IMR-90 (cell line): ENCODE measurements at regions not wholly inside any gene's neighbourhood (a gene's known extent, or its start where the extent isn't known, plus 50 kb on each side); places are given as distances from the start of the nearest gene placed in this dataset.

Experiments
- BHLHE40 ChIP-seq: fragments of 150-350 bp; IDR thresholded peaks from 2 replicates; pipeline ENCODE4 v1.6.1; 2016; ENCODE audit warnings: mild to moderate bottlenecking, low read depth, low read length
- CEBPB ChIP-seq: IDR thresholded peaks from 2 replicates; pipeline ENCODE4 v1.6.1; 2012; ENCODE audit warnings: low read depth, low read length, improper control_type of control experiment
- CHD1 ChIP-seq: IDR thresholded peaks from 2 replicates; pipeline ENCODE4 v1.6.1; 2012; ENCODE audit warnings: low read depth, low read length, improper control_type of control experiment
- MAFK ChIP-seq: IDR thresholded peaks from 2 replicates; pipeline ENCODE4 v1.6.1; 2012; ENCODE audit warnings: low read depth, low read length, improper control_type of control experiment
- MAZ ChIP-seq: IDR thresholded peaks from 2 replicates; pipeline ENCODE4 v1.6.1; 2012; ENCODE audit warnings: low read depth, mild to moderate bottlenecking, low read length, improper control_type of control experiment, moderate library complexity, borderline replicate concordance
- MXI1 ChIP-seq: IDR thresholded peaks from 2 replicates; pipeline ENCODE4 v1.6.1; 2012; ENCODE audit warnings: low read depth, mild to moderate bottlenecking, low read length, moderate library complexity, borderline replicate concordance
- NFE2L2 ChIP-seq: fragments of 150-350 bp; IDR thresholded peaks from 2 replicates; pipeline ENCODE4 v1.6.1; 2016; ENCODE audit warnings: low read depth, mild to moderate bottlenecking, low read length
- POLR2A ChIP-seq: IDR thresholded peaks from 2 replicates; pipeline ENCODE4 v1.6.1; 2012; ENCODE audit warnings: mild to moderate bottlenecking, low read depth, low read length
- RAD21 ChIP-seq: IDR thresholded peaks from 2 replicates; pipeline ENCODE4 v1.6.1; 2012; ENCODE audit warnings: low read length, improper control_type of control experiment
- RCOR1 ChIP-seq: IDR thresholded peaks from 2 replicates; pipeline ENCODE4 v1.6.1; 2012; ENCODE audit warnings: mild to moderate bottlenecking, low read length, improper control_type of control experiment; ENCODE audit not compliant: insufficient replicate concordance
- RFX5 ChIP-seq: IDR thresholded peaks from 2 replicates; pipeline ENCODE4 v1.8.0; 2012; ENCODE audit warnings: low read depth, mild to moderate bottlenecking, low read length, moderate library complexity
- TF ChIP-seq, protein P1 (sequence below): conservative IDR thresholded peaks from 2 replicates; pipeline ENCODE4 v1.5.1; 2012; ENCODE audit warnings: mild to moderate bottlenecking, low read depth, low read length, improper control_type of control experiment

DNA sequence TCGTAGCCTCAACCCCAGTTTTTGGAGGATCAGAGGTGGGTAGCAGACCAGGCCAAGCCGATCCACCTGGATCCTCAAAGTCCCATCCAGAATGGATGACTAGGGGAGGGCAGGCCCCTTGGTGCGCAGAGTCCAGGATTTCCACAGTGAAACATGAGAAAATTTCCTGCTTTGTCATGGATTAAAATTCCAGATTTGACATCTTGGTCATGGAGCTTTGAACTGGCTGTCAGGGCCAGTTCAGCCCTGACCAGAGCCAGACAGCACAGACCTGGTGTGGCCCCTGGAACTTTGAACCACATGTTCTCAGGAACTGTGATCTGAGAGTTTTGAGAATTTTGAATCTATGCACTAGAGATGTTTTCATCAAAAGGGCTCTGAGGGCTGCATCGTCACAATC is 177.5 kb downstream of the MN1 start:
- TF ChIP-seq POLR2A (no peak), MXI1 (no peak), CEBPB (no peak), MAFK (no peak), RAD21 (no peak), BHLHE40 (no peak), MAZ (no peak), NFE2L2 (no peak), RFX5 (no peak), CHD1 (no peak), RCOR1 (no peak)
- TF ChIP-seq, protein P1, sequence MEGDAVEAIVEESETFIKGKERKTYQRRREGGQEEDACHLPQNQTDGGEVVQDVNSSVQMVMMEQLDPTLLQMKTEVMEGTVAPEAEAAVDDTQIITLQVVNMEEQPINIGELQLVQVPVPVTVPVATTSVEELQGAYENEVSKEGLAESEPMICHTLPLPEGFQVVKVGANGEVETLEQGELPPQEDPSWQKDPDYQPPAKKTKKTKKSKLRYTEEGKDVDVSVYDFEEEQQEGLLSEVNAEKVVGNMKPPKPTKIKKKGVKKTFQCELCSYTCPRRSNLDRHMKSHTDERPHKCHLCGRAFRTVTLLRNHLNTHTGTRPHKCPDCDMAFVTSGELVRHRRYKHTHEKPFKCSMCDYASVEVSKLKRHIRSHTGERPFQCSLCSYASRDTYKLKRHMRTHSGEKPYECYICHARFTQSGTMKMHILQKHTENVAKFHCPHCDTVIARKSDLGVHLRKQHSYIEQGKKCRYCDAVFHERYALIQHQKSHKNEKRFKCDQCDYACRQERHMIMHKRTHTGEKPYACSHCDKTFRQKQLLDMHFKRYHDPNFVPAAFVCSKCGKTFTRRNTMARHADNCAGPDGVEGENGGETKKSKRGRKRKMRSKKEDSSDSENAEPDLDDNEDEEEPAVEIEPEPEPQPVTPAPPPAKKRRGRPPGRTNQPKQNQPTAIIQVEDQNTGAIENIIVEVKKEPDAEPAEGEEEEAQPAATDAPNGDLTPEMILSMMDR = no peak
